KOPT-K1 (cell line): ENCODE measurements at regions not wholly inside any gene's neighbourhood (a gene's known extent, or its start where the extent isn't known, plus 50 kb on each side); places are given as distances from the start of the nearest gene placed in this dataset.
"Not testable (repeated sequence)": the region's sequence is repeated elsewhere in the genome, so short reads cannot be mapped to it uniquely, and the experiment has no call there.

Experiments
- H3K27ac ChIP-seq: fragments of 200-600 bp; sonication (generic); 2 replicates; pipeline ENCODE4 v1.5.1; 2016; ENCODE audit warnings: antibody characterized with exemption, mild to moderate bottlenecking, low read depth, low read length; ENCODE audit not compliant: poor library complexity, severe bottlenecking
- H3K36me3 ChIP-seq: fragments of 200-600 bp; sonication (generic); 2 replicates; pipeline ENCODE4 v1.5.1; 2017; ENCODE audit warnings: antibody characterized with exemption, mild to moderate bottlenecking, low read length, moderate library complexity; ENCODE audit not compliant: insufficient read depth
- H3K9me3 ChIP-seq: fragments of 200-600 bp; sonication (generic); 2 replicates; pipeline ENCODE4 v1.5.1; 2017; ENCODE audit warnings: antibody characterized with exemption, low read length, mild to moderate bottlenecking; ENCODE audit not compliant: insufficient read depth, poor library complexity, severe bottlenecking

- no peaks in the 10 kb centered on the region for H3K36me3 ChIP-seq
- no peak overlapping the region for H3K27ac ChIP-seq
- no peaks in the 10 kb centered on the region for H3K9me3 ChIP-seq
Observed at GRCh38 chr4:123182289-123182688, 214.3 kb upstream of the SPRY1 start.

GRCh38 chr4:123183308-123183707, 213.3 kb upstream of the SPRY1 start:
- Histone ChIP-seq H3K27ac (no peak overlapping the region), H3K36me3 (no peaks in the 10 kb centered on the region), H3K9me3 (no peaks in the 10 kb centered on the region)

GRCh38 chr4:123183754-123184153, 212.8 kb upstream of the SPRY1 start:
- not testable (repeated sequence) for H3K27ac ChIP-seq, H3K9me3 ChIP-seq

GRCh38 chr4:123186731-123187130, 209.9 kb upstream of the SPRY1 start:
- H3K9me3 ChIP-seq: no peaks in the 10 kb centered on the region

More at GRCh38 chr4:123183754-123184153, 212.8 kb upstream of the SPRY1 start:
- not testable (repeated sequence) for H3K36me3 ChIP-seq

GRCh38 chr4:123190176-123190575, 206.4 kb upstream of the SPRY1 start:
- H3K27ac ChIP-seq: no peak overlapping the region
- no peaks in the 10 kb centered on the region for H3K9me3 ChIP-seq
- H3K36me3 ChIP-seq: no peaks in the 10 kb centered on the region

More at GRCh38 chr4:123186731-123187130, 209.9 kb upstream of the SPRY1 start:
- no peak overlapping the region for H3K27ac ChIP-seq
- H3K36me3 ChIP-seq: no peaks in the 10 kb centered on the region

- H3K36me3 ChIP-seq: no peaks in the 10 kb centered on the region
- no peaks in the 10 kb centered on the region for H3K9me3 ChIP-seq
- no peak overlapping the region for H3K27ac ChIP-seq
Observed at GRCh38 chr4:123191728-123192127, 204.9 kb upstream of the SPRY1 start.

- Histone ChIP-seq H3K36me3 (no peaks in the 10 kb centered on the region), H3K9me3 (no peaks in the 10 kb centered on the region), H3K27ac (no peak overlapping the region)
Observed at GRCh38 chr4:123193802-123194367, 202.7 kb upstream of the SPRY1 start.

- Histone ChIP-seq H3K27ac (no peak overlapping the region), H3K9me3 (no peaks in the 10 kb centered on the region), H3K36me3 (no peaks in the 10 kb centered on the region)
Observed at GRCh38 chr4:123198706-123199105, 197.9 kb upstream of the SPRY1 start.

- Histone ChIP-seq H3K27ac (no peak overlapping the region), H3K9me3 (no peaks in the 10 kb centered on the region), H3K36me3 (no peaks in the 10 kb centered on the region)
Observed at GRCh38 chr4:123200051-123200940, 196.3 kb upstream of the SPRY1 start.

- H3K9me3 ChIP-seq: peaks cover 4% of the 10 kb centered on the region
- no peak overlapping the region for H3K27ac ChIP-seq
- 0 out of 2 replicates have a peak, but pooled peaks cover 3% of the 10 kb centered on the region for H3K36me3 ChIP-seq
Observed at GRCh38 chr4:123204737-123205136, 191.9 kb upstream of the SPRY1 start.

- Histone ChIP-seq H3K27ac (no peak overlapping the region), H3K36me3 (0 out of 2 replicates have a peak, but pooled peaks cover 3% of the 10 kb centered on the region), H3K9me3 (peaks cover 4% of the 10 kb centered on the region)
Observed at GRCh38 chr4:123206016-123206415, 190.6 kb upstream of the SPRY1 start.

- Histone ChIP-seq H3K36me3 (0 out of 2 replicates have a peak, but pooled peaks cover 3% of the 10 kb centered on the region), H3K27ac (no peak overlapping the region)
Observed at GRCh38 chr4:123209436-123209835, 187.2 kb upstream of the SPRY1 start.

GRCh38 chr4:123215536-123215935, 181.1 kb upstream of the SPRY1 start:
- Histone ChIP-seq H3K27ac (no peak overlapping the region), H3K9me3 (no peaks in the 10 kb centered on the region), H3K36me3 (no peaks in the 10 kb centered on the region)

More at GRCh38 chr4:123209436-123209835, 187.2 kb upstream of the SPRY1 start:
- H3K9me3 ChIP-seq: peaks cover 4% of the 10 kb centered on the region

- H3K9me3 ChIP-seq: no peaks in the 10 kb centered on the region
Observed at GRCh38 chr4:123216543-123216942, 180.1 kb upstream of the SPRY1 start.

GRCh38 chr4:123216946-123217345, 179.6 kb upstream of the SPRY1 start:
- no peaks in the 10 kb centered on the region for H3K9me3 ChIP-seq
- no peak overlapping the region for H3K27ac ChIP-seq
- no peaks in the 10 kb centered on the region for H3K36me3 ChIP-seq

More at GRCh38 chr4:123216543-123216942, 180.1 kb upstream of the SPRY1 start:
- no peak overlapping the region for H3K27ac ChIP-seq
- H3K36me3 ChIP-seq: no peaks in the 10 kb centered on the region
